GM23338 (cell line): ENCODE measurements at regions not wholly inside any gene's neighbourhood (a gene's known extent, or its start where the extent isn't known, plus 50 kb on each side); places are given as distances from the start of the nearest gene placed in this dataset.
"Not testable (repeated sequence)": the region's sequence is repeated elsewhere in the genome, so short reads cannot be mapped to it uniquely, and the experiment has no call there.

ENCODE experiments used
- ATAC-seq: fragments of 200-7000 bp; cut with Tn5 transposase; 3 replicates; pipeline ENCODE4 v1.9.1; 2020
- DNase-seq: peaks from one replicate; pipeline ENCODE4 v3.0.0-alpha.2; 2015; ENCODE audit warnings: low spot score
- H2AFZ ChIP-seq: fragments of 200-600 bp; sonication (generic); 2 replicates; pipeline ENCODE4 v1.8.0; 2016; ENCODE audit warnings: antibody characterized with exemption, mild to moderate bottlenecking, moderate library complexity
- H3F3A ChIP-seq: fragments of 200-600 bp; sonication (generic); replicated peaks from 2 replicates; pipeline ENCODE4 v1.8.0; 2017; ENCODE audit warnings: antibody characterized with exemption, mixed run types, low read depth
- H3K27ac ChIP-seq: fragments of 200-600 bp; sonication (generic); 2 replicates; pipeline ENCODE4 v1.6.1; 2016; ENCODE audit warnings: low read depth
- H3K27me3 ChIP-seq: fragments of 200-600 bp; sonication (generic); 2 replicates; pipeline ENCODE4 v1.8.0; 2016; ENCODE audit warnings: mild to moderate bottlenecking, mixed run types, moderate library complexity; ENCODE audit not compliant: insufficient read depth
- H3K36me3 ChIP-seq: fragments of 200-600 bp; sonication (generic); 2 replicates; pipeline ENCODE4 v1.8.0; 2016; ENCODE audit warnings: mild to moderate bottlenecking; ENCODE audit not compliant: insufficient read depth
- H3K4me1 ChIP-seq: fragments of 200-600 bp; sonication (generic); 2 replicates; pipeline ENCODE4 v1.8.0; 2016; ENCODE audit warnings: mild to moderate bottlenecking, moderate library complexity; ENCODE audit not compliant: insufficient read depth
- H3K4me2 ChIP-seq: fragments of 200-600 bp; sonication (generic); 2 replicates; pipeline ENCODE4 v1.7.1; 2017; ENCODE audit warnings: mixed run types
- H3K4me3 ChIP-seq: fragments of 200-600 bp; sonication (generic); 2 replicates; pipeline ENCODE4 v1.6.1; 2016; ENCODE audit warnings: mixed run types
- H3K79me2 ChIP-seq: fragments of 200-600 bp; sonication (generic); replicated peaks from 2 replicates; pipeline ENCODE4 v1.8.0; 2017; ENCODE audit warnings: mild to moderate bottlenecking; ENCODE audit not compliant: insufficient read depth
- H3K9me2 ChIP-seq: fragments of 200-600 bp; sonication (generic); 2 replicates; pipeline ENCODE4 v1.8.0; 2017; ENCODE audit not compliant: insufficient read depth
- H4K20me1 ChIP-seq: fragments of 200-600 bp; sonication (generic); replicated peaks from 2 replicates; pipeline ENCODE4 v1.8.0; 2017; ENCODE audit warnings: mild to moderate bottlenecking; ENCODE audit not compliant: insufficient read depth
- H3K27ac Mint-ChIP-seq: 2 replicates; pipeline ENCODE4 v1.8.0; 2020; ENCODE audit warnings: inconsistent platforms, mild to moderate bottlenecking, moderate library complexity, mixed read lengths
- H3K27me3 Mint-ChIP-seq: 3 replicates; pipeline ENCODE4 v1.8.0; 2022; ENCODE audit warnings: low read depth, mild to moderate bottlenecking, moderate library complexity, mixed read lengths, inconsistent platforms; ENCODE audit not compliant: insufficient read depth, poor library complexity
- H3K36me3 Mint-ChIP-seq: 3 replicates; pipeline ENCODE4 v1.8.0; 2021; ENCODE audit warnings: low read depth, mild to moderate bottlenecking, inconsistent platforms, moderate library complexity, mixed read lengths
- H3K4me1 Mint-ChIP-seq: 3 replicates; pipeline ENCODE4 v1.8.0; 2020; ENCODE audit warnings: mild to moderate bottlenecking, inconsistent platforms, mixed read lengths
- H3K4me3 Mint-ChIP-seq: 3 replicates; pipeline ENCODE4 v1.8.0; 2021; ENCODE audit warnings: moderate library complexity, mild to moderate bottlenecking, inconsistent platforms, mixed read lengths
- H3K9me3 Mint-ChIP-seq: 3 replicates; pipeline ENCODE4 v1.8.0; 2020; ENCODE audit warnings: moderate library complexity, mild to moderate bottlenecking, inconsistent platforms, mixed read lengths
- NANOG ChIP-seq: IDR thresholded peaks from 2 replicates; pipeline ENCODE4 v1.6.1; 2016; ENCODE audit warnings: antibody characterized with exemption, borderline replicate concordance
- REST ChIP-seq: IDR thresholded peaks from one replicate; pipeline ENCODE4 v1.6.1; 2018; ENCODE audit warnings: antibody characterized with exemption; ENCODE audit not compliant: unreplicated experiment
- STAT1 ChIP-seq: IDR thresholded peaks from one replicate; pipeline ENCODE4 v1.6.1; 2016; ENCODE audit warnings: antibody characterized with exemption; ENCODE audit not compliant: unreplicated experiment
- TF ChIP-seq, protein P1 (sequence below), 2 experiments: fragments of 200-600 bp in 1 of 2; sonication (generic) in 1 of 2; conservative IDR thresholded peaks; 2 replicates each; pipeline versions ENCODE4 v1.5.1 to v1.6.1; 2016 to 2017; ENCODE audit warnings: antibody characterized with exemption in 2 of 2, low read depth in 2 of 2, mild to moderate bottlenecking in 2 of 2, moderate library complexity in 1 of 2

DNA sequence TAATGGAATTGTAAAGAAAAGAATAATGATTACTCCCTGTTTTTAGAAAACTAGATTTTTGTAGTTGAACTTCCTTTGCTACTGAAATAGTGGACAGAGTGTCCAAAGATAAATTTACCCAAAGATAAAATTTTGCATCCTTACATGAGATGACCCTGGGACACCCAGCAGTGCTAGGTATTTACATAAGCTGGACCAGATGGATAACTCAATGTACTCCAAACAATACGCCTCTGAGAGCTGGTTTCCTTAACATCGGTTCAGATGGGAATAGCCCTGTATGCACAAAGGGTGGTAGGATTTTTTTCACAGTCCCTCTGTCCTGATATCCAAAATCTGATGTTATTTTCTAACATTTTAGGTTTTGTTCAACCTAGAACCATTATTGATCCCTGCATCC, 432.1 kb upstream of the ID2 start (continued):
- TF ChIP-seq, protein P1, sequence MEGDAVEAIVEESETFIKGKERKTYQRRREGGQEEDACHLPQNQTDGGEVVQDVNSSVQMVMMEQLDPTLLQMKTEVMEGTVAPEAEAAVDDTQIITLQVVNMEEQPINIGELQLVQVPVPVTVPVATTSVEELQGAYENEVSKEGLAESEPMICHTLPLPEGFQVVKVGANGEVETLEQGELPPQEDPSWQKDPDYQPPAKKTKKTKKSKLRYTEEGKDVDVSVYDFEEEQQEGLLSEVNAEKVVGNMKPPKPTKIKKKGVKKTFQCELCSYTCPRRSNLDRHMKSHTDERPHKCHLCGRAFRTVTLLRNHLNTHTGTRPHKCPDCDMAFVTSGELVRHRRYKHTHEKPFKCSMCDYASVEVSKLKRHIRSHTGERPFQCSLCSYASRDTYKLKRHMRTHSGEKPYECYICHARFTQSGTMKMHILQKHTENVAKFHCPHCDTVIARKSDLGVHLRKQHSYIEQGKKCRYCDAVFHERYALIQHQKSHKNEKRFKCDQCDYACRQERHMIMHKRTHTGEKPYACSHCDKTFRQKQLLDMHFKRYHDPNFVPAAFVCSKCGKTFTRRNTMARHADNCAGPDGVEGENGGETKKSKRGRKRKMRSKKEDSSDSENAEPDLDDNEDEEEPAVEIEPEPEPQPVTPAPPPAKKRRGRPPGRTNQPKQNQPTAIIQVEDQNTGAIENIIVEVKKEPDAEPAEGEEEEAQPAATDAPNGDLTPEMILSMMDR (conservative IDR thresholded peaks at IDR 0.05; ENCODE audit: low read depth in 2 of 2): no peak
- TF ChIP-seq REST: no peak
- TF ChIP-seq NANOG: no peak

DNA sequence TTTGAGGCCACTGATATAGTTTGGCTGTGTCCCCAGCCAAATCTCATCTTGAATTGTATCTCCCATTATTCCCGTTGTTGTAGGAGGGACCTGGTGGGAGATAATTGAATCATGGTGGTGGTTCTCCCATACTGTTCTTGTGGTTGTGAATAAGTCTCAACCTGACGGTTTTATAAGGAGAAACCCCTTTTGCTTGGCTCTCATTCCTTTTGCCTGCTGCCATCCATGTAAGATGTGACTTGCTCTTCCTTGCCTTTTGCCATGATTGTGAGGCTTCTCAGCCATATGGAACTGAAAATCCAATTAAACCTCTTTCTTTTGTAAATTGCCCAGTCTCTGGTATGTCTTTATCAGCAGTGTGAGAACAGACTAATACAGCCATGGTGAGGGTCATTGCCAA, 431.6 kb upstream of the ID2 start:
- not testable (repeated sequence) for H3K4me2 ChIP-seq, H3K36me3 ChIP-seq, ATAC-seq, H3K4me3 Mint-ChIP-seq, H3K27ac ChIP-seq, H3F3A ChIP-seq, H3K27me3 Mint-ChIP-seq, H3K27me3 ChIP-seq, H3K4me3 ChIP-seq, H2AFZ ChIP-seq, DNase-seq, H3K79me2 ChIP-seq, H3K27ac Mint-ChIP-seq, H4K20me1 ChIP-seq
- peaks cover 11% of the 10 kb centered on the region; the same call in 1 of the 2 replicates for H3K4me1 ChIP-seq
- H3K4me1 Mint-ChIP-seq: peaks cover 17% of the 10 kb centered on the region
- H3K36me3 Mint-ChIP-seq: peaks cover 27% of the 10 kb centered on the region; the same call in 2 of the 3 replicates
- peaks cover 29% of the 10 kb centered on the region for H3K9me3 Mint-ChIP-seq
- H3K9me2 ChIP-seq: peaks cover 15% of the 10 kb centered on the region

GRCh38 chr2:8251291-8251690, 430.6 kb upstream of the ID2 start:
- Histone ChIP-seq H4K20me1 (no peaks in the 10 kb centered on the region), H3K9me2 (peaks cover 15% of the 10 kb centered on the region), H3K27ac (no peak overlapping the region), H3K4me1 (peaks cover 16% of the 10 kb centered on the region), H3K79me2 (no peaks in the 10 kb centered on the region), H3F3A (no peaks in the 10 kb centered on the region), H3K4me3 (no peak overlapping the region), H3K4me2 (no peak overlapping the region), H3K27me3 (no peaks in the 10 kb centered on the region), H3K36me3 (no peaks in the 10 kb centered on the region; the same call in 1 of the 2 replicates), H2AFZ (no peak overlapping the region)
- DNase-seq: no peak
- no peak overlapping the region for H3K27ac Mint-ChIP-seq
- H3K27me3 Mint-ChIP-seq: peaks cover 5% of the 10 kb centered on the region
- H3K9me3 Mint-ChIP-seq: peaks cover 27% of the 10 kb centered on the region
- H3K4me1 Mint-ChIP-seq: peaks cover 24% of the 10 kb centered on the region
- no peak for TF ChIP-seq STAT1
- H3K36me3 Mint-ChIP-seq: peaks cover 19% of the 10 kb centered on the region; the same call in 2 of the 3 replicates
- no peak for ATAC-seq
- H3K4me3 Mint-ChIP-seq: no peak overlapping the region
